HG03108 (cell line): ENCODE measurements at regions not wholly inside any gene's neighbourhood (a gene's known extent, or its start where the extent isn't known, plus 50 kb on each side); places are given as distances from the start of the nearest gene placed in this dataset.
"Not testable (repeated sequence)": the region's sequence is repeated elsewhere in the genome, so short reads cannot be mapped to it uniquely, and the experiment has no call there.

Source experiments
- ATAC-seq: cut with Tn5 transposase; IDR thresholded peaks from one replicate; pipeline ENCODE4 v1.9.1; 2021; ENCODE audit warnings: moderate library complexity; ENCODE audit not compliant: unreplicated experiment

DNA sequence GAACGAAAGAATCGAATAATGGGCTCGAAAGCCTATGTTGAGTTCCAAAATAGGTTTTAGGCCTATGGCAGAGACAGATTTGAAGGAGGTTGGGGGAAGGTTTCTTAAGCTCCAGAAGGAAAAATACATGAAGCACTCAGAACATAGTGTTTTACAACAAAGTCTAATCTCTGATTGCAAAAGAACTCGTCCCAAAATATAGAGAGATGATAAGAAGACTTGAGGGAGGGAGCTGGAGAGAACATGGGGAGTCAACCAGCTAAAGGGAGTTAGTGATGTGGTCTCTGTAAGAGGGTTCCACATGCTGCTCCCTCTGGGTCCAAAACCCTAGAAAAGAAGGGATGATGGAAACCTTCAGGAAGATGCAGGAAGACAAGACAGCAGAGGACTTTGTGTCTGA lies 54.8 kb upstream of the DAAM1 start:
- no peak for ATAC-seq

DNA sequence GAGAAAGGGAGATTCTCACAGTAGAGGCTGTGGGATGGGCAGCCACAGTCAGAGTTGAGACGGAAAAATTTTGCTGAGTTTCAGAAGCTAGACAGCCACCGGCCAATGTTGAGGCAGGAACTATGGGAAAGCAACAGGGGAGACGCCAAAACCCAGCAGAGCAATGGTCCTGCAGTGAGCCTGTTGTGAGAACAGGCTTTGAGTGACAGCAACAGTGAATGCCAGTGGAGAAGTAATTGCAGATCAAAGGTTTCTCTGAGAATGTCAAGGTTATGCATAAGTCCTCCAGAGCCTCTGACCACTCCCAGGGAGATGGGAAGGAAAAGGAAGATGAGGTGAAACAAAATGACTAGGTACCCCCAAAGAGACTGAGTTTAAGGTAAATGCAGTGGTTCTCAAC lies 54.2 kb upstream of the DAAM1 start:
- ATAC-seq: no peak

GRCh38 chr14:59137256-59137655 lies 51.2 kb upstream of the DAAM1 start:
- no peak for ATAC-seq

DNA sequence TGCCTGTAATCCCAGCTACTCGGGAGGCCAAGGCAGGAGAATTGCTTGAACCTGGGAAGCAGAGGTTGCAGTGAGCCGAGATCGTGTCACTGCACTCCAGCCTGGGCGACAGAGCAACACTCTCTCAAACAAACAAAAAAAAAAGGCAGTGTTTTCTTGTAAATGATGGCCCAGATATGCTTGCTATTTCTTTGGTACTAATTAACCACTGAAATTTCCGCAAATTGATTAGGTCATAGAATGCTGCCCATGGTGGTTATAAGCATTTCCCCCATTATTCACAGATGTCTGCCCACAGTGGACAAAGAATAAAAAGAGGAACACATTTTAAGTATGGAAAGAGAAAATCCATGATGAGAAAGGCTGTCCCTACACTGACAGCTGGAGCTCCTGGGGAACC lies 49.9 kb upstream of the DAAM1 start:
- ATAC-seq: not testable (repeated sequence)
